GM18858 (cell line): ENCODE measurements at regions not wholly inside any gene's neighbourhood (a gene's known extent, or its start where the extent isn't known, plus 50 kb on each side); places are given as distances from the start of the nearest gene placed in this dataset.

Experiments used
- ATAC-seq: cut with Tn5 transposase; IDR thresholded peaks from one replicate; pipeline ENCODE4 v1.9.1; 2021; ENCODE audit not compliant: unreplicated experiment

GRCh38 chr6:92748131-92748530, 671.2 kb downstream of the EPHA7 start:
- no peak for ATAC-seq

DNA sequence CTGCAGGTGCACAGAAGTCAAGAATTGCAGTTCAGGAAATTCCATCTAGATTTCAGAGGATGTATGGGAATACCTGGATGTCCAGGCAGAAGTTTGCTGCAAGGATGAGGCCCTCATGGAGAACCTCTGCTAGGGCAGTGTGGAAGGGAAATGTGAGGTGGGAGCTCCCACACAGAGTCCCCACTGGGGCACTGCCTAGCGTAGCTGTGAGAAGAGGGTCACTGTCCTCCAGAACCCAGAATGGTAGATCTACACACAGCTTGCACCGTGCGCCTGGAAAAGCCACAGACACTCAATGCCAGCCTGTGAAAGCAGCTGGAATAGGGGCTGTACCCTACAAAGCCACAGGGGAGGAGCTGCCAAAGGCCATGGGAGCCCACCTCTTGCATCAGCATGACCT, 681.4 kb downstream of the EPHA7 start:
- no peak for ATAC-seq

- no peak for ATAC-seq
These were observed 695.9 kb downstream of the EPHA7 start for GRCh38 chr6:92723390-92723931.

- ATAC-seq, result no peak
These were observed 699.6 kb downstream of the EPHA7 start for GRCh38 chr6:92719773-92720172.

DNA sequence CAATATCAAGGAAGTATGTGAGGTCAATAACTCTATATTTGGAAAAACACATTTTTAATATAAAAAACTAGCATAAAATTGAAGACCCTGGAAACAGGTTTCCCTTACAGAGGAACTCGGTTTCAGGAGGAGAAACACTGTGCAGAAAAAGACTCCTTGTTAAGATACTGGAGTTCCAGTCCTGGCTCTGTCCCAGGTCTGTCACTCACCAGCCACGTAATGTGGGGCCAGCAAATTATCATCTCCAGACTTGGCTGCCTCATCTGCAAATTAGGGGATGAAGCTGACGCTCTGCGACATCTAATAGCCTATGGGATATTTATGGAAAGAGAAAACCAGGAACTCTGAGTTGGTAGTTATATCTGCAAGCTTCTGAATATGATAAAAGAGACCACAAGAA, 702.7 kb downstream of the EPHA7 start:
- ATAC-seq, result no peak

GRCh38 chr6:92715991-92716390, 703.4 kb downstream of the EPHA7 start:
- ATAC-seq, result no peak

DNA sequence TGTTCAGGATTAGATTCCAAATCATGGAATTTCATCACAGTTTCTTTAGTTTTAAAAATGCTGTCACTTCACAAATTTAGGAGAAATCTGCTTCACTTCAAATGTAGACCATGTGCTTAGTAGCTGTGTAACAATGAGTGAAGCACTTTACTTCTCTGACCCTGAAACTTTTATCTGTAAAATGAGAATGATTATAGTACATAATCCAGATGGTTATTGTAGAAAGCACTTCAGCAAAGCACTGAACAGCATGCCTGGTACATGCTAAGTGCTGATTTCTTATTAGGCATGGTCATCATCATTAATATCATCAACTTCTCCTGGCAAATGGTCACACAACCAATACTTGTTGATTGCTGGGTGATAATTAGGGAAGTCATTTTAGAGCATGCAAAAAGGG, 705.0 kb downstream of the EPHA7 start:
- ATAC-seq, result no peak

GRCh38 chr6:92710048-92710447, 709.3 kb downstream of the EPHA7 start:
- ATAC-seq, result peak; percentile 99

- ATAC-seq, result no peak
These were observed 710.4 kb downstream of the EPHA7 start for GRCh38 chr6:92708945-92709344.

DNA sequence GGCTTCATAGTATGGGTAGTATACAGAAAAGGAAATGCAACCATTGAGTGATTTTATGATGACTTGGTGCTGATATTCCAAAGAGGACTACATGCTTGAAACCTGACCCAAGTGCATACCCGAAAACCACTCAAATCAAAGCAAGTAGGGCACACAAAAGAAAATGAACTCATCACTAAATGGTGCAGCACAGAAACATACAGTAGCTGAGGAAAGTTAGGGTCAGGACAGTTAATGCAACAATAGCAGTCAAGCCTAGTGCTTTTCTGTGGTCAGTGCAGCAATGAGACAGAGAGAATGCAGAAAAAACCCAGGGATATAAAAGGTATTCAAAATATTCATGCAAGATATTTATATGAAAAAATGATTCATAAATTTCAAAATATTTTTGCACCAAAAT, 711.1 kb downstream of the EPHA7 start:
- ATAC-seq, result no peak

DNA sequence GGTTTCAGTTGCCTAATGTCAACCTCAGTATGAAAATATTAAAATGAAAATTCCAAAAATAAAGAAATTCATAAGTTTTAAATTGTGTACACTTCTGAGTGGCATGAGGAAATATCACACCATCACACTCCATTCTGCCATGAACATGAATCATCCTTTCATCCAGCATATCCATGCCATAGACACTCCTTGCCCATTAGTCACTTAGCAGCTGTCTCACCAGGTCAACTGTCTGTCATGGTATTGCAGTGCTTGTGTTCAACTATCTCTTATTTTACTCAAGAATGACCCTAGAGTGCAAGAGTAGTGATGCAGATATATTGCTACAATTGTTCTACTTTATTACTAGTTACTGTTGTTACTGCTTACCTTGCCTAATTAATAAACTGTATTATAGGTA, 712.4 kb downstream of the EPHA7 start:
- ATAC-seq, result no peak

GRCh38 chr6:92701425-92702096, 717.8 kb downstream of the EPHA7 start:
- no peak for ATAC-seq

DNA sequence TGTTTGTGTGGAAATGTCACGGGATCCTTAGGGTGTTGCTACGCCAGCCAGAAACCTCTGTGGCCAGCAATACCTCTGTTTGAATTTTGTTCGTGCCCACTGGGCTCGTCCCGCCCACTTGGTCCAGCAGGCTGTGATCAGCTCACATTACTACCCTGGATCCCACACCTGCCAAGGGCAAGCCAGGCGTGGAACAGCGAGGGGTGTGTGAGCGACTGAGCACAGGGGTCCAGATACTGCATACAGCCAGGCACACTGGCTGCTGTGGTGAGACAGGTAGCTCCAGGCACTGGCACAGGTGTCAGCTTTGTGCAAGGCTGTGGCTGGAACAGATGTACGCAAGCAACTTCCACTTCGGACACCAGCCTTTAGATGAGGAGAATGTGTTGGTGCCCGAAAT, 718.9 kb downstream of the EPHA7 start:
- no peak for ATAC-seq

- ATAC-seq, result no peak
These were observed 728.3 kb downstream of the EPHA7 start for GRCh38 chr6:92690997-92691599.

- ATAC-seq, result peak; percentile 45
These were observed 731.0 kb downstream of the EPHA7 start for GRCh38 chr6:92688342-92688741.

DNA sequence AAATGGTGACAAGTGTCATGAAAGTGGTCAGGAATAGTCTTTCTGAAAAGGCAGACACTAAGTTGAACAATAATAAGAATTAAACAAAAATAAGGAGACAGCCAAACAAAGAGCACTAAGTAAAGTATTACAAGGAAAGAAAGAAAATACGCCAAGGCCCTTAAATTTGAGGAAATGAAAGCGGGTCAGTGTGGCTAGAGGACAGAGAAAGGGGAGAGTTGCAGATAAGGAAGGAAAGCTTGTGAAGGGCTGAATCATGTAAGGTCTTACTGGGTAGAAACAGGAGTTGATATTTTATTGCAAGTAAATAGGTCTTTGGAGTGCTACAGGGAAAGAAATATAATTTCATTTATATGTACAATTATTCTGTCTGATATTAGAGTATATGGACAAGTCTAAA, 732.1 kb downstream of the EPHA7 start:
- no peak for ATAC-seq

GRCh38 chr6:92684386-92684785, 735.0 kb downstream of the EPHA7 start:
- ATAC-seq, result no peak

GRCh38 chr6:92683748-92684147, 735.6 kb downstream of the EPHA7 start:
- no peak for ATAC-seq

- no peak for ATAC-seq
These were observed 736.6 kb downstream of the EPHA7 start for GRCh38 chr6:92682516-92683398.

DNA sequence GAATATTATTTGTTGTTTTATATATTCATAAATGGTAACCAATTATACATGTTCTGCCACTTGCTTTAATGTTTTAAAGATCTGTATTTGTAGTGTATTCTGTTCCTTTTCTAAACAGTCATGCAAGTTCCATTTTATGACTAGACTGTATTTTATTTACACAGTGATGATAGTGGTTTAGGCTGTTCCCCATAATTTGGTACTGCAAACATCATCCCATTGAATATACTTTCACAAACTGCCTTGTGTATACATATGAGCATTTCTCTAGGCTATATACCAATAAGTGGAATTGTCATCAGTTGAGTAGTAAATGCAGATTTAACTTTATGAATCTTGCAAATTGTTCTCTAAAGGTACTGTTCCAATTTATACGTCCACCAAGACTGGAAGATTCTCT, 738.0 kb downstream of the EPHA7 start:
- no peak for ATAC-seq

DNA sequence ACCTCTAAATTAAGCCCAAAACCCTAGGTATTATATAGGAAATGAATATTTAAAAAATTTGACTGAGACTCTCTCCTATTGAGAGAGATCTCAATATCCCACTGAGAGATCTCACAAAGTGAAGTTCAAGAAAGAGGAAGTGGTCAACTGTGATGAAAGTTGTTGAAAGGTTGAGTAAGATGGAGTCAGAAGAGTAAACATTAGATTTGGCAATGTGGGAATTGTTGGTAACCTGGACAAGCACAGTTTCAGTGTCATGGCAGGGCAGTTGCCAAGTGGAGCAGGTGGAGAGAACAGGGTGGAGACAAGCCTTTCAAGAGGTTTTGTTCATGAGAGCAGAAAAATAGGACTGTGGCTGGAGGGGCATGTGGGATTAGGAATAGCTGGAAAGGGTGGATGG, 747.9 kb downstream of the EPHA7 start:
- peak; percentile 77 for ATAC-seq

GRCh38 chr6:92667843-92668242, 751.5 kb downstream of the EPHA7 start:
- ATAC-seq, result no peak
